ENCODE measurements at regions not wholly inside any gene's neighbourhood (a gene's known extent, or its start where the extent isn't known, plus 50 kb on each side); places are given as distances from the start of the nearest gene placed in this dataset.

- H3K9me3 ChIP-seq (ENCODE audit: control insufficient read depth in 5 of 5, low read length in 5 of 5), result no peaks in the 10 kb centered on the region
- no peaks in the 10 kb centered on the region for H3K27me3 ChIP-seq (ENCODE audit: control insufficient read depth in 5 of 5, insufficient read depth in 4 of 5, low read length in 5 of 5)
- H3K36me3 ChIP-seq (ENCODE audit: control insufficient read depth in 5 of 5, insufficient read depth in 5 of 5, low read length in 5 of 5), result no peaks in the 10 kb centered on the region
- H3K27ac ChIP-seq (ENCODE audit: low read depth, low read length), result no peak overlapping the region
- no peaks in the 10 kb centered on the region for H3K4me1 ChIP-seq (ENCODE audit: control insufficient read depth in 5 of 5, insufficient read depth in 5 of 5, low read length in 5 of 5)
- H3K4me3 ChIP-seq (ENCODE audit: low read depth in 1 of 5, low read length in 5 of 5), result no peak overlapping the region
- no peak overlapping the region for H3K9ac ChIP-seq (ENCODE audit: low read length in 5 of 5)
These were observed 241.9 kb upstream of the FLRT2 start for GRCh38 chr14:85288041-85288440.

GRCh38 chr14:85291731-85292130 is 238.2 kb upstream of the FLRT2 start:
- H3K27ac ChIP-seq (ENCODE audit: low read depth, low read length), result no peak overlapping the region
- H3K4me1 ChIP-seq (ENCODE audit: control insufficient read depth in 5 of 5, insufficient read depth in 5 of 5, low read length in 5 of 5), result no peaks in the 10 kb centered on the region
- no peaks in the 10 kb centered on the region for H3K36me3 ChIP-seq (ENCODE audit: control insufficient read depth in 5 of 5, insufficient read depth in 5 of 5, low read length in 5 of 5)
- no peak overlapping the region for H3K4me3 ChIP-seq (ENCODE audit: low read depth in 1 of 5, low read length in 5 of 5)
- H3K27me3 ChIP-seq (ENCODE audit: control insufficient read depth in 5 of 5, insufficient read depth in 4 of 5, low read length in 5 of 5), result no peaks in the 10 kb centered on the region
- H3K9me3 ChIP-seq (ENCODE audit: control insufficient read depth in 5 of 5, low read length in 5 of 5), result no peaks in the 10 kb centered on the region
- H3K9ac ChIP-seq (ENCODE audit: low read length in 5 of 5), result no peak overlapping the region

- H3K4me1 ChIP-seq (ENCODE audit: control insufficient read depth in 5 of 5, insufficient read depth in 5 of 5, low read length in 5 of 5), result no peaks in the 10 kb centered on the region
- peaks cover 0 to 3% (median 0%) of the 10 kb centered on the region in 5 donors for H3K9me3 ChIP-seq (ENCODE audit: control insufficient read depth in 5 of 5, low read length in 5 of 5)
- H3K9ac ChIP-seq (ENCODE audit: low read length in 5 of 5), result no peak overlapping the region
- H3K36me3 ChIP-seq (ENCODE audit: control insufficient read depth in 5 of 5, insufficient read depth in 5 of 5, low read length in 5 of 5), result no peaks in the 10 kb centered on the region
- H3K4me3 ChIP-seq (ENCODE audit: low read depth in 1 of 5, low read length in 5 of 5), result no peak overlapping the region
- no peaks in the 10 kb centered on the region for H3K27me3 ChIP-seq (ENCODE audit: control insufficient read depth in 5 of 5, insufficient read depth in 4 of 5, low read length in 5 of 5)
- H3K27ac ChIP-seq (ENCODE audit: low read depth, low read length), result no peak overlapping the region
These were observed 236.2 kb upstream of the FLRT2 start for GRCh38 chr14:85293612-85294234.

GRCh38 chr14:85295318-85295717 is 234.6 kb upstream of the FLRT2 start:
- Histone ChIP-seq H3K9ac (ENCODE audit: low read length in 5 of 5) (no peak overlapping the region), H3K4me1 (ENCODE audit: control insufficient read depth in 5 of 5, insufficient read depth in 5 of 5, low read length in 5 of 5) (no peaks in the 10 kb centered on the region), H3K27me3 (ENCODE audit: control insufficient read depth in 5 of 5, insufficient read depth in 4 of 5, low read length in 5 of 5) (no peaks in the 10 kb centered on the region), H3K36me3 (ENCODE audit: control insufficient read depth in 5 of 5, insufficient read depth in 5 of 5, low read length in 5 of 5) (no peaks in the 10 kb centered on the region), H3K9me3 (ENCODE audit: control insufficient read depth in 5 of 5, low read length in 5 of 5) (peaks cover 0 to 6% (median 0%) of the 10 kb centered on the region in 5 donors), H3K4me3 (ENCODE audit: low read depth in 1 of 5, low read length in 5 of 5) (no peak overlapping the region), H3K27ac (ENCODE audit: low read depth, low read length) (no peak overlapping the region)

DNA sequence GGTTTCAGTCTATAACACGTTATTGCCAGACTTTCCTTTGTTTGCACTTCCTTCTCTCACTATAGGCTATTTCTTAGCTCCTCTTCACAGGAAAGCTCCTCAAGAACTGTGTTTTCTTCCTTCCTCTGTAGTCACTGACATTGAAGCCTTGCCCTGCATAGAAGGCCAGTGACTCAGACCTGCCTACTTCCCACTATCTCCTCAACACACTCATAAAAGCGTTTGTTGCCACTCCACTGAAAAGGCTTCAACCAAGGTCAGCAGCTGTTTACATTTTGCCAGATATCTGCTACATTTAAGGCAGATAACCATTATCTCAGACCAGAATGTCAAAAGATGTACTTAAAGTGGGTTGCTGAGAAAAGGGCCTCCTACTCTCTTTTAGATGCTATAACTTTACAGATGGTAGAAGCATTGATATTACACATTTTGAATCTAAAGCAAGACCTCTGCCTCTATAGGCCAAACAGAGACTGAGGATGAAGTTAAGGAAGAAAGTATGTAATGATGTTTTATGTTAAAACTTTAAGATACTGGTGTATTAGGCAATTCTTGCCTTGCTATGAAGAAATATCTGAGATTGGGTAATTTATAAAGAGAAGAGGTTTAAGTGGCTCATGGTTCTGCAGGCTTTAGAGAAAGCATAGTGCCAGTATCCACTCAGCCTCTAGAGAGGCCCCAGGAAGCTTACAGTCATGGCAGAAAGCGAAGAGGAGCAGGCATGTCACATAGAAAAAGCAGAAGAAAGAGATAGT is 233.3 kb upstream of the FLRT2 start:
- Histone ChIP-seq H3K36me3 (ENCODE audit: control insufficient read depth in 5 of 5, insufficient read depth in 5 of 5, low read length in 5 of 5) (no peaks in the 10 kb centered on the region), H3K27me3 (ENCODE audit: control insufficient read depth in 5 of 5, insufficient read depth in 4 of 5, low read length in 5 of 5) (no peaks in the 10 kb centered on the region), H3K4me3 (ENCODE audit: low read depth in 1 of 5, low read length in 5 of 5) (no peak overlapping the region), H3K9ac (ENCODE audit: low read length in 5 of 5) (no peak overlapping the region), H3K27ac (ENCODE audit: low read depth, low read length) (no peak overlapping the region), H3K9me3 (ENCODE audit: control insufficient read depth in 5 of 5, low read length in 5 of 5) (peaks cover 0 to 6% (median 0%) of the 10 kb centered on the region in 5 donors), H3K4me1 (ENCODE audit: control insufficient read depth in 5 of 5, insufficient read depth in 5 of 5, low read length in 5 of 5) (no peaks in the 10 kb centered on the region)

- Histone ChIP-seq H3K9me3 (ENCODE audit: control insufficient read depth in 5 of 5, low read length in 5 of 5) (peaks cover 0 to 6% (median 0%) of the 10 kb centered on the region in 5 donors), H3K9ac (ENCODE audit: low read length in 5 of 5) (no peak overlapping the region), H3K36me3 (ENCODE audit: control insufficient read depth in 5 of 5, insufficient read depth in 5 of 5, low read length in 5 of 5) (no peaks in the 10 kb centered on the region), H3K4me3 (ENCODE audit: low read depth in 1 of 5, low read length in 5 of 5) (no peak overlapping the region), H3K27ac (ENCODE audit: low read depth, low read length) (no peak overlapping the region), H3K4me1 (ENCODE audit: control insufficient read depth in 5 of 5, insufficient read depth in 5 of 5, low read length in 5 of 5) (no peaks in the 10 kb centered on the region), H3K27me3 (ENCODE audit: control insufficient read depth in 5 of 5, insufficient read depth in 4 of 5, low read length in 5 of 5) (no peaks in the 10 kb centered on the region)
These were observed 229.8 kb upstream of the FLRT2 start for GRCh38 chr14:85300107-85300506.

- no peaks in the 10 kb centered on the region for H3K36me3 ChIP-seq (ENCODE audit: control insufficient read depth in 5 of 5, insufficient read depth in 5 of 5, low read length in 5 of 5)
- no peaks in the 10 kb centered on the region for H3K27me3 ChIP-seq (ENCODE audit: control insufficient read depth in 5 of 5, insufficient read depth in 4 of 5, low read length in 5 of 5)
- no peak overlapping the region for H3K4me3 ChIP-seq (ENCODE audit: low read depth in 1 of 5, low read length in 5 of 5)
- H3K4me1 ChIP-seq (ENCODE audit: control insufficient read depth in 5 of 5, insufficient read depth in 5 of 5, low read length in 5 of 5), result no peaks in the 10 kb centered on the region
- H3K9ac ChIP-seq (ENCODE audit: low read length in 5 of 5), result no peak overlapping the region
- peaks cover 0 to 6% (median 0%) of the 10 kb centered on the region in 5 donors for H3K9me3 ChIP-seq (ENCODE audit: control insufficient read depth in 5 of 5, low read length in 5 of 5)
- H3K27ac ChIP-seq (ENCODE audit: low read depth, low read length), result no peak overlapping the region
These were observed 228.4 kb upstream of the FLRT2 start for GRCh38 chr14:85301506-85301905.

GRCh38 chr14:85306024-85306423 is 223.9 kb upstream of the FLRT2 start:
- Histone ChIP-seq H3K27me3 (ENCODE audit: control insufficient read depth in 5 of 5, insufficient read depth in 4 of 5, low read length in 5 of 5) (no peaks in the 10 kb centered on the region), H3K4me3 (ENCODE audit: low read depth in 1 of 5, low read length in 5 of 5) (no peak overlapping the region), H3K4me1 (ENCODE audit: control insufficient read depth in 5 of 5, insufficient read depth in 5 of 5, low read length in 5 of 5) (peaks cover 0 to 3% (median 0%) of the 10 kb centered on the region in 5 donors), H3K9ac (ENCODE audit: low read length in 5 of 5) (no peak overlapping the region), H3K27ac (ENCODE audit: low read depth, low read length) (no peak overlapping the region), H3K9me3 (ENCODE audit: control insufficient read depth in 5 of 5, low read length in 5 of 5) (no peaks in the 10 kb centered on the region), H3K36me3 (ENCODE audit: control insufficient read depth in 5 of 5, insufficient read depth in 5 of 5, low read length in 5 of 5) (no peaks in the 10 kb centered on the region)

- H3K36me3 ChIP-seq (ENCODE audit: control insufficient read depth in 5 of 5, insufficient read depth in 5 of 5, low read length in 5 of 5), result no peaks in the 10 kb centered on the region
- peaks cover 0 to 3% (median 0%) of the 10 kb centered on the region in 5 donors for H3K4me1 ChIP-seq (ENCODE audit: control insufficient read depth in 5 of 5, insufficient read depth in 5 of 5, low read length in 5 of 5)
- no peaks in the 10 kb centered on the region for H3K27me3 ChIP-seq (ENCODE audit: control insufficient read depth in 5 of 5, insufficient read depth in 4 of 5, low read length in 5 of 5)
- no peak overlapping the region for H3K9ac ChIP-seq (ENCODE audit: low read length in 5 of 5)
- no peak overlapping the region for H3K4me3 ChIP-seq (ENCODE audit: low read depth in 1 of 5, low read length in 5 of 5)
- H3K27ac ChIP-seq (ENCODE audit: low read depth, low read length), result no peak overlapping the region
- no peaks in the 10 kb centered on the region for H3K9me3 ChIP-seq (ENCODE audit: control insufficient read depth in 5 of 5, low read length in 5 of 5)
These were observed 221.2 kb upstream of the FLRT2 start for GRCh38 chr14:85308531-85309300.
